ENCODE measurements at regions not wholly inside any gene's neighbourhood (a gene's known extent, or its start where the extent isn't known, plus 50 kb on each side); places are given as distances from the start of the nearest gene placed in this dataset.

DNA sequence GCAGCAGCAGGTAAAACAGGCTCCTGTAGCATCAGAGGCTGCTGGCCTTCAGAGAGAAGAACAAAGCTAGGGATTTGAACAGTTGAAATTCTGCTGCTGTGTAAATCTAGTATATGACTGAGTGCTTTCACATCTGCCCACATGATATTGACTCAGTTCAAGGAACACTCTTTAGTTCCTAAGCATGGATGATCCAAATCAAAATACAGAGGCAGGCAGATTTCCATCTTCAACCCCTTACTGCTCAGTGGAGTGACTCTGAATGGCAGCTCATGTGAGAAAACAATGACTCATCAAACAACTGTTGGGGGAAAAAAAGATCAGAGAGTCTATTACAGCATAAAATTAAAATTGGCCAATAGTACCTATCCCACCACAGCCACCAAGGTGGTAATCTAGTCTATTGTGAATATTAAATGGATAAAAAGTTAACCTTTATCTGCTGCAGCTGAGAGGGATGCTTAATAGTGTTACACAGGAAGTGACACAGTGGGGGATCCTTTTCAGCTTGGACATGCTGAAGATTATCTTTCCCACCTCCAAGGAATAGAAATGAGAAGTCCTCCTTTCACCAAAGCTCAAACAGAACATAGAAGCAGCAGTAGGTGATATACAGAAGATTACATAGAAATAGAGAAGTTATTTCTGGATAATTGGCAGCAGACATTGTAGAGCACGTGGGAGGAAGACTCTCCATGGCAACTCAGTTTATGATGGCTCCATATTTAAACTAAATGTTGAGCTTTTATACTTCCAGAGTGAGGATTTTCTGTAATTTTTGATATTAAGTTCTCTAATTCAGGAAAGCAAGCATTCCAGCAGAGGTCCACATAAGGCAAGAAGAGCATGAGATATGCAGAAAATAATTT is 239.7 kb upstream of the ERCC4 start:
- no peaks in the 10 kb centered on the region for H3F3A ChIP-seq (replicated peaks; ENCODE audit: low read depth)
- Mint-ChIP-seq H3K4me1 (peaks cover 2% of the 10 kb centered on the region; the same call in 1 of the 3 replicates), H3K4me3 (no peak overlapping the region), H3K27me3 (ENCODE audit: insufficient read depth, low read depth, poor library complexity) (no peaks in the 10 kb centered on the region), H3K27ac (peak overlapping the region; percentile 5; the same call in 1 of the 2 replicates), H3K9me3 (no peaks in the 10 kb centered on the region), H3K36me3 (ENCODE audit: low read depth) (no peaks in the 10 kb centered on the region)
- H3K4me3 ChIP-seq = no peak overlapping the region
- no peaks in the 10 kb centered on the region for H3K36me3 ChIP-seq (ENCODE audit: insufficient read depth)
- ATAC-seq = no peak
- no peaks in the 10 kb centered on the region for H4K20me1 ChIP-seq (replicated peaks; ENCODE audit: insufficient read depth)
- TF ChIP-seq, protein P1, sequence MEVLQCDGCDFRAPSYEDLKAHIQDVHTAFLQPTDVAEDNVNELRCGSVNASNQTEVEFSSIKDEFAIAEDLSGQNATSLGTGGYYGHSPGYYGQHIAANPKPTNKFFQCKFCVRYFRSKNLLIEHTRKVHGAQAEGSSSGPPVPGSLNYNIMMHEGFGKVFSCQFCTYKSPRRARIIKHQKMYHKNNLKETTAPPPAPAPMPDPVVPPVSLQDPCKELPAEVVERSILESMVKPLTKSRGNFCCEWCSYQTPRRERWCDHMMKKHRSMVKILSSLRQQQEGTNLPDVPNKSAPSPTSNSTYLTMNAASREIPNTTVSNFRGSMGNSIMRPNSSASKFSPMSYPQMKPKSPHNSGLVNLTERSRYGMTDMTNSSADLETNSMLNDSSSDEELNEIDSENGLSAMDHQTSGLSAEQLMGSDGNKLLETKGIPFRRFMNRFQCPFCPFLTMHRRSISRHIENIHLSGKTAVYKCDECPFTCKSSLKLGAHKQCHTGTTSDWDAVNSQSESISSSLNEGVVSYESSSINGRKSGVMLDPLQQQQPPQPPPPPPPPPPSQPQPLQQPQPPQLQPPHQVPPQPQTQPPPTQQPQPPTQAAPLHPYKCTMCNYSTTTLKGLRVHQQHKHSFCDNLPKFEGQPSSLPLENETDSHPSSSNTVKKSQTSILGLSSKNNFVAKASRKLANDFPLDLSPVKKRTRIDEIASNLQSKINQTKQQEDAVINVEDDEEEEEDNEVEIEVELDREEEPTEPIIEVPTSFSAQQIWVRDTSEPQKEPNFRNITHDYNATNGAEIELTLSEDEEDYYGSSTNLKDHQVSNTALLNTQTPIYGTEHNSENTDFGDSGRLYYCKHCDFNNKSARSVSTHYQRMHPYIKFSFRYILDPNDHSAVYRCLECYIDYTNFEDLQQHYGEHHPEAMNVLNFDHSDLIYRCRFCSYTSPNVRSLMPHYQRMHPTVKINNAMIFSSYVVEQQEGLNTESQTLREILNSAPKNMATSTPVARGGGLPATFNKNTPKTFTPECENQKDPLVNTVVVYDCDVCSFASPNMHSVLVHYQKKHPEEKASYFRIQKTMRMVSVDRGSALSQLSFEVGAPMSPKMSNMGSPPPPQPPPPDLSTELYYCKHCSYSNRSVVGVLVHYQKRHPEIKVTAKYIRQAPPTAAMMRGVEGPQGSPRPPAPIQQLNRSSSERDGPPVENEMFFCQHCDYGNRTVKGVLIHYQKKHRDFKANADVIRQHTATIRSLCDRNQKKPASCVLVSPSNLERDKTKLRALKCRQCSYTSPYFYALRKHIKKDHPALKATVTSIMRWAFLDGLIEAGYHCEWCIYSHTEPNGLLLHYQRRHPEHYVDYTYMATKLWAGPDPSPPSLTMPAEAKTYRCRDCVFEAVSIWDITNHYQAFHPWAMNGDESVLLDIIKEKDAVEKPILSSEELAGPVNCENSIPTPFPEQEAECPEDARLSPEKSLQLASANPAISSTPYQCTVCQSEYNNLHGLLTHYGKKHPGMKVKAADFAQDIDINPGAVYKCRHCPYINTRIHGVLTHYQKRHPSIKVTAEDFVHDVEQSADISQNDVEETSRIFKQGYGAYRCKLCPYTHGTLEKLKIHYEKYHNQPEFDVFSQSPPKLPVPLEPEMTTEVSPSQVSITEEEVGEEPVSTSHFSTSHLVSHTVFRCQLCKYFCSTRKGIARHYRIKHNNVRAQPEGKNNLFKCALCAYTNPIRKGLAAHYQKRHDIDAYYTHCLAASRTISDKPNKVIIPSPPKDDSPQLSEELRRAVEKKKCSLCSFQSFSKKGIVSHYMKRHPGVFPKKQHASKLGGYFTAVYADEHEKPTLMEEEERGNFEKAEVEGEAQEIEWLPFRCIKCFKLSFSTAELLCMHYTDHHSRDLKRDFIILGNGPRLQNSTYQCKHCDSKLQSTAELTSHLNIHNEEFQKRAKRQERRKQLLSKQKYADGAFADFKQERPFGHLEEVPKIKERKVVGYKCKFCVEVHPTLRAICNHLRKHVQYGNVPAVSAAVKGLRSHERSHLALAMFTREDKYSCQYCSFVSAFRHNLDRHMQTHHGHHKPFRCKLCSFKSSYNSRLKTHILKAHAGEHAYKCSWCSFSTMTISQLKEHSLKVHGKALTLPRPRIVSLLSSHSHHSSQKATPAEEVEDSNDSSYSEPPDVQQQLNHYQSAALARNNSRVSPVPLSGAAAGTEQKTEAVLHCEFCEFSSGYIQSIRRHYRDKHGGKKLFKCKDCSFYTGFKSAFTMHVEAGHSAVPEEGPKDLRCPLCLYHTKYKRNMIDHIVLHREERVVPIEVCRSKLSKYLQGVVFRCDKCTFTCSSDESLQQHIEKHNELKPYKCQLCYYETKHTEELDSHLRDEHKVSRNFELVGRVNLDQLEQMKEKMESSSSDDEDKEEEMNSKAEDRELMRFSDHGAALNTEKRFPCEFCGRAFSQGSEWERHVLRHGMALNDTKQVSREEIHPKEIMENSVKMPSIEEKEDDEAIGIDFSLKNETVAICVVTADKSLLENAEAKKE (CRISPR knock-in tag; IDR thresholded peaks at IDR 0.05) = no peak
- peak; percentile 47; the same call in 1 of the 2 replicates for TF ChIP-seq CREB1 (CRISPR knock-in tag; IDR thresholded peaks at IDR 0.05; ENCODE audit: low read depth)
- DNase-seq (ENCODE audit: low spot score) = peak; percentile 3
- no peaks in the 10 kb centered on the region for H3K79me2 ChIP-seq (replicated peaks; ENCODE audit: insufficient read depth)
- H3K9me2 ChIP-seq (ENCODE audit: insufficient read depth) = 0 out of 2 replicates have a peak, but pooled peaks cover 6% of the 10 kb centered on the region
- no peak overlapping the region for H3K4me2 ChIP-seq
- no peaks in the 10 kb centered on the region for H3K27me3 ChIP-seq (ENCODE audit: insufficient read depth)
- no peak overlapping the region for H3K27ac ChIP-seq (ENCODE audit: low read depth)
- H2AFZ ChIP-seq = peak overlapping the region; percentile 80; the same call in 1 of the 2 replicates
- H3K4me1 ChIP-seq (ENCODE audit: insufficient read depth) = no peaks in the 10 kb centered on the region

DNA sequence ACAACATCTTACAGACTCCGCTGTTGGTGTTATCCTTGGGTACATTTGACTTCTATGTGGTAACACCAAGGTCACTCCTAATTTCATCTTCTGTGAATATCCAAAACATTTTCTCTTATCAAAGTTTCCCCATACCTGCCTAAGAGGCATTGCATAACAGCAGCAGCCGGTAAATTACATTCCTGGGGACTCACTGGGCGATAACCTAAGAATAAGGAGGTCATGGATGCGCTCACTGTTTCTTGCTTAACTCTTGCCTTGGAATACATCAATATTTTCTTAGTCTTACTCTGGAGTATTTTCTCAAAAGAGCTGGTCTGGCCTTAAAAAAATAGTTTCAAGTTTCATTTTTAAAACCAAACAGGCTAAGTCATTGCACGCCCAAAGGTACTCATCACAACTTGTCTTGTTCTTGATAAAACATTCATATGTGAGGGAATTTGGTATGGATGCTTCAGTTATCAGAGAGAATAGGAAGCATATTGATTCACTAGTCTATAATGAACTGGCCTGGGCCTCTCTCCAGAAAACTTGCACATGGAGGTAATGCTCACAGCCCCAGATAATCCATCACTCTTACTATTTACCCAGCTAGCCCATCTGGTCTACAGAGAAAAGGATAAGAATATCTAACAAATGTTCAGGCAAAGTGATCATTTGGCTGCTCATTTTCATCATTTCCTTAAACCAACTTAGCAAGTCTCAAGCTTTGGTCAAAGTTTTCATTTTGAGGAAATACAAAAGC is 235.0 kb upstream of the ERCC4 start:
- H3K4me3 ChIP-seq = no peak overlapping the region
- no peaks in the 10 kb centered on the region for H3K4me1 ChIP-seq (ENCODE audit: insufficient read depth)
- no peak overlapping the region for H2AFZ ChIP-seq
- Mint-ChIP-seq H3K4me1 (peaks cover 1% of the 10 kb centered on the region; the same call in 1 of the 3 replicates), H3K27ac (no peak overlapping the region), H3K4me3 (no peak overlapping the region), H3K36me3 (ENCODE audit: low read depth) (no peaks in the 10 kb centered on the region), H3K27me3 (ENCODE audit: insufficient read depth, low read depth, poor library complexity) (no peaks in the 10 kb centered on the region), H3K9me3 (no peaks in the 10 kb centered on the region)
- DNase-seq (ENCODE audit: low spot score) (no peak), ATAC-seq (no peak)
- H4K20me1 ChIP-seq (replicated peaks; ENCODE audit: insufficient read depth) = no peaks in the 10 kb centered on the region
- TF ChIP-seq, protein P2, sequence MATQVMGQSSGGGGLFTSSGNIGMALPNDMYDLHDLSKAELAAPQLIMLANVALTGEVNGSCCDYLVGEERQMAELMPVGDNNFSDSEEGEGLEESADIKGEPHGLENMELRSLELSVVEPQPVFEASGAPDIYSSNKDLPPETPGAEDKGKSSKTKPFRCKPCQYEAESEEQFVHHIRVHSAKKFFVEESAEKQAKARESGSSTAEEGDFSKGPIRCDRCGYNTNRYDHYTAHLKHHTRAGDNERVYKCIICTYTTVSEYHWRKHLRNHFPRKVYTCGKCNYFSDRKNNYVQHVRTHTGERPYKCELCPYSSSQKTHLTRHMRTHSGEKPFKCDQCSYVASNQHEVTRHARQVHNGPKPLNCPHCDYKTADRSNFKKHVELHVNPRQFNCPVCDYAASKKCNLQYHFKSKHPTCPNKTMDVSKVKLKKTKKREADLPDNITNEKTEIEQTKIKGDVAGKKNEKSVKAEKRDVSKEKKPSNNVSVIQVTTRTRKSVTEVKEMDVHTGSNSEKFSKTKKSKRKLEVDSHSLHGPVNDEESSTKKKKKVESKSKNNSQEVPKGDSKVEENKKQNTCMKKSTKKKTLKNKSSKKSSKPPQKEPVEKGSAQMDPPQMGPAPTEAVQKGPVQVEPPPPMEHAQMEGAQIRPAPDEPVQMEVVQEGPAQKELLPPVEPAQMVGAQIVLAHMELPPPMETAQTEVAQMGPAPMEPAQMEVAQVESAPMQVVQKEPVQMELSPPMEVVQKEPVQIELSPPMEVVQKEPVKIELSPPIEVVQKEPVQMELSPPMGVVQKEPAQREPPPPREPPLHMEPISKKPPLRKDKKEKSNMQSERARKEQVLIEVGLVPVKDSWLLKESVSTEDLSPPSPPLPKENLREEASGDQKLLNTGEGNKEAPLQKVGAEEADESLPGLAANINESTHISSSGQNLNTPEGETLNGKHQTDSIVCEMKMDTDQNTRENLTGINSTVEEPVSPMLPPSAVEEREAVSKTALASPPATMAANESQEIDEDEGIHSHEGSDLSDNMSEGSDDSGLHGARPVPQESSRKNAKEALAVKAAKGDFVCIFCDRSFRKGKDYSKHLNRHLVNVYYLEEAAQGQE (IDR thresholded peaks at IDR 0.05; ENCODE audit: unreplicated experiment) = no peak
- no peak overlapping the region for H3K4me2 ChIP-seq
- H3K79me2 ChIP-seq (replicated peaks; ENCODE audit: insufficient read depth) = no peaks in the 10 kb centered on the region
- H3F3A ChIP-seq (replicated peaks; ENCODE audit: low read depth) = no peaks in the 10 kb centered on the region
- H3K27me3 ChIP-seq (ENCODE audit: insufficient read depth) = no peaks in the 10 kb centered on the region
- peaks cover 13% of the 10 kb centered on the region; the same call in 1 of the 2 replicates for H3K9me2 ChIP-seq (ENCODE audit: insufficient read depth)
- H3K27ac ChIP-seq (ENCODE audit: low read depth) = no peak overlapping the region
- no peaks in the 10 kb centered on the region for H3K36me3 ChIP-seq (ENCODE audit: insufficient read depth)
